ENCODE measurements at regions not wholly inside any gene's neighbourhood (a gene's known extent, or its start where the extent isn't known, plus 50 kb on each side); places are given as distances from the start of the nearest gene placed in this dataset.

DNA sequence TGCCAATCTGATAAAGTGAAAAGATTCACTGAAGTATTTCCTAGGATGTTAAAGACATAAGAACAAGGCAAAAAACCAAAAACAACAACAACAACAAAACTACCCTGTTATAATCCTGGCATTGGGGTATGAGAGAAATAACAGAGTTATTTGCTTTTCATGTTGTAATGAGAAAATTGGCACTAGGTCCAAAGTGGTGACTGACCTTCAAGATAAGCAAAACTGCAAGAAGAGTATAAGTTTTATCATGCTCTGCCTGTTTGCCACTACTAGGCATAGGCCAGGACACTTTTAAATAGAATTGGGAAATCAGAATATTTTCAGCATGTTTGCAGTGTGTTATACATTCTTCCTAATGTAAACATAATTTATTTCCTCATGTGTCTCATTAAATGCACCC, 140.1 kb upstream of the CPM start:
- H3K4me2 ChIP-seq (ENCODE audit: low read length), result no peak overlapping the region
- no peaks in the 10 kb centered on the region for H3K79me2 ChIP-seq (ENCODE audit: insufficient read depth, low read length)
- no peak overlapping the region for H2AFZ ChIP-seq (ENCODE audit: low read depth, low read length)
- peaks cover 11% of the 10 kb centered on the region for H3K4me1 Mint-ChIP-seq (ENCODE audit: low read depth, unreplicated experiment)
- H3K36me3 Mint-ChIP-seq (ENCODE audit: low read depth, unreplicated experiment), result no peaks in the 10 kb centered on the region
- DNase-seq (ENCODE audit: low read depth) (no peak), FAIRE-seq (no peak)
- TF ChIP-seq EZH2 (IDR thresholded peaks at IDR 0.05; ENCODE audit: insufficient read depth, low read length) (no peak), CTCF (IDR thresholded peaks at IDR 0.05; ENCODE audit: insufficient read depth, low read depth, low read length) (no peak)
- H3K36me3 ChIP-seq (ENCODE audit: insufficient read depth, low read length), result no peaks in the 10 kb centered on the region
- H3K9ac ChIP-seq (ENCODE audit: low read length), result no peak overlapping the region
- H3K9me3 ChIP-seq (ENCODE audit: insufficient read depth, low read depth, low read length), result no peaks in the 10 kb centered on the region
- no peaks in the 10 kb centered on the region for H3K27me3 Mint-ChIP-seq (ENCODE audit: low read depth, unreplicated experiment)
- no peak overlapping the region for H3K27ac Mint-ChIP-seq (ENCODE audit: unreplicated experiment)
- peaks cover 1% of the 10 kb centered on the region for H3K9me3 Mint-ChIP-seq (ENCODE audit: unreplicated experiment)
- H3K4me1 ChIP-seq (ENCODE audit: insufficient read depth, low read length), result peaks cover 19% of the 10 kb centered on the region
- H3K27ac ChIP-seq (ENCODE audit: low read depth, low read length), result no peak overlapping the region
- H4K20me1 ChIP-seq (ENCODE audit: insufficient read depth, low read length), result no peaks in the 10 kb centered on the region
- H3K27me3 ChIP-seq (ENCODE audit: insufficient read depth, low read length), result no peaks in the 10 kb centered on the region
- H3K4me3 Mint-ChIP-seq (ENCODE audit: unreplicated experiment), result no peak overlapping the region
- no peak overlapping the region for H3K4me3 ChIP-seq (ENCODE audit: insufficient read depth, low read depth, low read length)

GRCh38 chr12:69074556-69075349, 141.8 kb upstream of the CPM start:
- FAIRE-seq (no peak), DNase-seq (ENCODE audit: low read depth) (no peak)
- Histone ChIP-seq H3K9ac (ENCODE audit: low read length) (no peak overlapping the region), H3K27me3 (ENCODE audit: insufficient read depth, low read length) (no peaks in the 10 kb centered on the region), H3K27ac (ENCODE audit: low read depth, low read length) (no peak overlapping the region), H3K9me3 (ENCODE audit: insufficient read depth, low read depth, low read length) (no peaks in the 10 kb centered on the region), H2AFZ (ENCODE audit: low read depth, low read length) (no peak overlapping the region), H3K4me1 (ENCODE audit: insufficient read depth, low read length) (peaks cover 11% of the 10 kb centered on the region), H3K4me3 (ENCODE audit: insufficient read depth, low read depth, low read length) (no peak overlapping the region), H4K20me1 (ENCODE audit: insufficient read depth, low read length) (no peaks in the 10 kb centered on the region), H3K4me2 (ENCODE audit: low read length) (no peak overlapping the region), H3K36me3 (ENCODE audit: insufficient read depth, low read length) (no peaks in the 10 kb centered on the region), H3K79me2 (ENCODE audit: insufficient read depth, low read length) (no peaks in the 10 kb centered on the region)
- Mint-ChIP-seq H3K4me1 (ENCODE audit: low read depth, unreplicated experiment) (peaks cover 5% of the 10 kb centered on the region), H3K27ac (ENCODE audit: unreplicated experiment) (no peak overlapping the region), H3K36me3 (ENCODE audit: low read depth, unreplicated experiment) (no peaks in the 10 kb centered on the region), H3K9me3 (ENCODE audit: unreplicated experiment) (peaks cover 1% of the 10 kb centered on the region), H3K27me3 (ENCODE audit: low read depth, unreplicated experiment) (no peaks in the 10 kb centered on the region), H3K4me3 (ENCODE audit: unreplicated experiment) (no peak overlapping the region)
- TF ChIP-seq EZH2 (IDR thresholded peaks at IDR 0.05; ENCODE audit: insufficient read depth, low read length) (no peak), CTCF (IDR thresholded peaks at IDR 0.05; ENCODE audit: insufficient read depth, low read depth, low read length) (no peak)

DNA sequence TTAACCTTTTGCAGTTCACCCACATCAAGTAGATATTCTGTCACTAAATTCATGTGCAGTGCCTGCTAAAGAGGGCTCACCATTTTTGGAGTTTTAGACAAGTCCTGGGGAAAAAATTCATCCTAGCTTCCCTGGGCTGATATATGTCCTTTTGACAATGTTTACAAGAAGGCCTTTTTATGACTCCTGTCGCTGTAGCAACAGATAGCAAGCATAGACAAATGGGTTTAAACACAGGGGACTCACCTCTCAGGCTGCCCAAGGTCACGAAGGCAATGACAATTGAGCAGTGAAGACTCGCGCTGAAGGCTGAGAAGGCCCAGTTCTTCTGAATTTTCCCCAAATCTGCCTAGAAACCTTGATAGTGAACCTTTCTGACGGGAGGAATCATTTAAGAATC, 150.7 kb upstream of the CPM start:
- H3K27me3 Mint-ChIP-seq (ENCODE audit: low read depth, unreplicated experiment), result peaks cover 2% of the 10 kb centered on the region
- Histone ChIP-seq H3K79me2 (ENCODE audit: insufficient read depth, low read length) (no peaks in the 10 kb centered on the region), H4K20me1 (ENCODE audit: insufficient read depth, low read length) (no peaks in the 10 kb centered on the region), H3K4me2 (ENCODE audit: low read length) (no peak overlapping the region), H2AFZ (ENCODE audit: low read depth, low read length) (no peak overlapping the region), H3K9ac (ENCODE audit: low read length) (no peak overlapping the region), H3K4me3 (ENCODE audit: insufficient read depth, low read depth, low read length) (no peak overlapping the region), H3K36me3 (ENCODE audit: insufficient read depth, low read length) (no peaks in the 10 kb centered on the region), H3K4me1 (ENCODE audit: insufficient read depth, low read length) (no peaks in the 10 kb centered on the region), H3K27me3 (ENCODE audit: insufficient read depth, low read length) (no peaks in the 10 kb centered on the region), H3K27ac (ENCODE audit: low read depth, low read length) (no peak overlapping the region), H3K9me3 (ENCODE audit: insufficient read depth, low read depth, low read length) (no peaks in the 10 kb centered on the region)
- H3K36me3 Mint-ChIP-seq (ENCODE audit: low read depth, unreplicated experiment), result no peaks in the 10 kb centered on the region
- no peaks in the 10 kb centered on the region for H3K4me1 Mint-ChIP-seq (ENCODE audit: low read depth, unreplicated experiment)
- DNase-seq (ENCODE audit: low read depth) (no peak), FAIRE-seq (no peak)
- peaks cover 4% of the 10 kb centered on the region for H3K9me3 Mint-ChIP-seq (ENCODE audit: unreplicated experiment)
- no peak overlapping the region for H3K27ac Mint-ChIP-seq (ENCODE audit: unreplicated experiment)
- H3K4me3 Mint-ChIP-seq (ENCODE audit: unreplicated experiment), result no peak overlapping the region
- no peak for TF ChIP-seq EZH2 (IDR thresholded peaks at IDR 0.05; ENCODE audit: insufficient read depth, low read length)
- no peak for TF ChIP-seq CTCF (IDR thresholded peaks at IDR 0.05; ENCODE audit: insufficient read depth, low read depth, low read length)
